ENCODE measurements at regions not wholly inside any gene's neighbourhood (a gene's known extent, or its start where the extent isn't known, plus 50 kb on each side); places are given as distances from the start of the nearest gene placed in this dataset.

GRCh38 chrX:13140007-13140406, 95.6 kb upstream of the FAM9C start:
- DNase-seq, result no peak

- no peak for DNase-seq
Observed at GRCh38 chrX:13131396-13132137, 87.1 kb upstream of the FAM9C start.

GRCh38 chrX:13130816-13131215, 86.4 kb upstream of the FAM9C start:
- DNase-seq, result no peak

GRCh38 chrX:13128104-13128503, 83.7 kb upstream of the FAM9C start:
- DNase-seq, result no peak

GRCh38 chrX:13126775-13127174, 82.4 kb upstream of the FAM9C start:
- DNase-seq, result no peak

- DNase-seq, result no peak
Observed at GRCh38 chrX:13125188-13125587, 80.8 kb upstream of the FAM9C start.

- DNase-seq, result no peak
Observed at GRCh38 chrX:13123857-13124345, 79.5 kb upstream of the FAM9C start.

GRCh38 chrX:13123247-13123856, 78.9 kb upstream of the FAM9C start:
- no peak for DNase-seq

- DNase-seq, result no peak
Observed at GRCh38 chrX:13121020-13121555, 76.7 kb upstream of the FAM9C start.

GRCh38 chrX:13120017-13120416, 75.6 kb upstream of the FAM9C start:
- DNase-seq, result no peak

GRCh38 chrX:13119386-13119785, 75.0 kb upstream of the FAM9C start:
- DNase-seq, result no peak

- DNase-seq, result no peak
Observed at GRCh38 chrX:13115146-13115855, 70.9 kb upstream of the FAM9C start.

- no peak for DNase-seq
Observed at GRCh38 chrX:13112499-13112898, 68.1 kb upstream of the FAM9C start.

GRCh38 chrX:13110433-13111324, 66.3 kb upstream of the FAM9C start:
- DNase-seq, result no peak

GRCh38 chrX:13109817-13110216, 65.4 kb upstream of the FAM9C start:
- no peak for DNase-seq

GRCh38 chrX:13103914-13104274, 59.5 kb upstream of the FAM9C start:
- DNase-seq, result no peak

GRCh38 chrX:13103188-13103913, 58.9 kb upstream of the FAM9C start:
- no peak for DNase-seq

- DNase-seq, result no peak
Observed at GRCh38 chrX:13102636-13103035, 58.2 kb upstream of the FAM9C start.

- no peak for DNase-seq
Observed at GRCh38 chrX:13101441-13102139, 57.2 kb upstream of the FAM9C start.

- no peak for DNase-seq
Observed at GRCh38 chrX:13099121-13099520, 54.7 kb upstream of the FAM9C start.

- DNase-seq, result no peak
Observed at GRCh38 chrX:13096728-13097127, 52.3 kb upstream of the FAM9C start.
